ENCODE measurements at regions not wholly inside any gene's neighbourhood (a gene's known extent, or its start where the extent isn't known, plus 50 kb on each side); places are given as distances from the start of the nearest gene placed in this dataset.

GRCh38 chr7:93632371-93632770 lies 57.8 kb upstream of the CALCR start:
- Histone ChIP-seq H2BK120ac (ENCODE audit: low read depth, low read length) (no peak overlapping the region), H2AK5ac (ENCODE audit: low read depth, low read length) (no peak overlapping the region), H2BK20ac (ENCODE audit: low read depth, low read length) (no peak overlapping the region), H4K20me1 (ENCODE audit: insufficient read depth, low read length) (no peaks in the 10 kb centered on the region), H2AFZ (replicated peaks; ENCODE audit: low read length, poor library complexity) (no peak overlapping the region), H3K27me3 (ENCODE audit: control insufficient read depth, insufficient read depth, low read length) (no peaks in the 10 kb centered on the region), H3K18ac (ENCODE audit: low read depth, low read length) (no peak overlapping the region), H2BK5ac (ENCODE audit: low read depth, low read length, poor library complexity, severe bottlenecking) (no peak overlapping the region), H3K4me2 (ENCODE audit: low read depth, low read length) (no peak overlapping the region), H4K8ac (ENCODE audit: low read depth in 2 of 2, low read length in 2 of 2) (no peak overlapping the region), H2BK15ac (ENCODE audit: low read depth, low read length) (no peak overlapping the region), H3K36me3 (ENCODE audit: control insufficient read depth, insufficient read depth, low read length) (no peaks in the 10 kb centered on the region), H4K91ac (ENCODE audit: insufficient read depth, low read depth, low read length) (no peak overlapping the region), H3K79me1 (ENCODE audit: low read depth in 1 of 2, low read length in 2 of 2) (no peaks in the 10 kb centered on the region), H3K4ac (ENCODE audit: low read depth, low read length) (no peak overlapping the region), H3K56ac (ENCODE audit: extremely low read depth, insufficient read depth, low read length) (no peak overlapping the region), H3K23ac (ENCODE audit: low read depth, low read length) (no peak overlapping the region), H3K9ac (ENCODE audit: low read depth, low read length) (no peak overlapping the region), H3K9me3 (ENCODE audit: control insufficient read depth, insufficient read depth, low read length) (no peaks in the 10 kb centered on the region), H3K14ac (replicated peaks; ENCODE audit: low read depth, low read length) (no peak overlapping the region), H2AK9ac (replicated peaks; ENCODE audit: low read depth, low read length, poor library complexity) (no peak overlapping the region), H3K4me3 (ENCODE audit: insufficient read depth, low read depth, low read length) (no peak overlapping the region), H3K9me1 (ENCODE audit: insufficient read depth, low read length) (no peaks in the 10 kb centered on the region), H4K5ac (ENCODE audit: low read depth, low read length) (no peak overlapping the region), H3K27ac (ENCODE audit: insufficient read depth, low read length) (no peak overlapping the region), H3K4me1 (ENCODE audit: control insufficient read depth, insufficient read depth, low read length) (no peaks in the 10 kb centered on the region)
- CTCF ChIA-PET, result no interaction called here
- intact Hi-C loops (cut with micrococcal nuclease), result no loop called here
- dilution Hi-C loops (cut with HindIII; ENCODE audit: low sequenced_read_pairs, unreplicated experiment), result no loop called here
- TF ChIP-seq CEBPB (IDR thresholded peaks at IDR 0.05; ENCODE audit: low read depth, low read length) (no peak), MAFK (IDR thresholded peaks at IDR 0.05; ENCODE audit: low read depth, low read length) (peak; percentile 79), CTCF (conservative IDR thresholded peaks at IDR 0.05; ENCODE audit: low read depth, low read length) (no peak)
- ATAC-seq (ENCODE audit: low read depth) (no peak), DNase-seq (no peak)
- POLR2A ChIA-PET (ENCODE audit: unreplicated experiment), result no interaction called here
- WGBS, 2 experiments (ENCODE audit: extremely low coverage in 2 of 2, insufficient read length in 1 of 2), result no CpG with 5 or more reads among the region's 1 CpG
- BruUV-seq (replicated peaks), result no TSS peak
- in situ Hi-C loops (cut with MboI; ENCODE audit: low sequenced_read_pairs), result no loop called here

Data from IMR-90 (cell line).